Stimulated activated CD4-positive, alpha-beta T cell treated with anti-CD3 and anti-CD28 coated beads, Interleukin-15, amount 100 ng/mL, for 48 hours (primary cell): ENCODE measurements at regions not wholly inside any gene's neighbourhood (a gene's known extent, or its start where the extent isn't known, plus 50 kb on each side); places are given as distances from the start of the nearest gene placed in this dataset.
"Not testable (repeated sequence)": the region's sequence is repeated elsewhere in the genome, so short reads cannot be mapped to it uniquely, and the experiment has no call there.

Experiments
- DNase-seq, 2 donors: peaks; one replicate each; pipeline ENCODE4 v3.0.0-alpha.2; 2020; ENCODE audit warnings: low read depth in 2 of 2

- DNase-seq, result no peak
Measured at GRCh38 chr6:1445650-1446330, 56.4 kb downstream of the FOXF2 start.

- no peak for DNase-seq
Measured at GRCh38 chr6:1449896-1450295, 60.5 kb downstream of the FOXF2 start.

GRCh38 chr6:1453024-1453423 is 63.6 kb downstream of the FOXF2 start:
- no peak for DNase-seq

- DNase-seq, result not testable (repeated sequence)
Measured at GRCh38 chr6:1456816-1457215, 67.4 kb downstream of the FOXF2 start.

GRCh38 chr6:1461207-1461606 is 71.8 kb downstream of the FOXF2 start:
- no peak for DNase-seq

GRCh38 chr6:1461736-1462135 is 72.4 kb downstream of the FOXF2 start:
- no peak for DNase-seq

- no peak for DNase-seq
Measured at GRCh38 chr6:1463275-1463674, 73.9 kb downstream of the FOXF2 start.

GRCh38 chr6:1463751-1464426 is 74.5 kb downstream of the FOXF2 start:
- DNase-seq, result no peak

- no peak for DNase-seq
Measured at GRCh38 chr6:1464781-1465370, 75.5 kb downstream of the FOXF2 start.

- no peak for DNase-seq
Measured at GRCh38 chr6:1468126-1468525, 78.8 kb downstream of the FOXF2 start.

- no peak for DNase-seq
Measured at GRCh38 chr6:1470040-1470439, 80.7 kb downstream of the FOXF2 start.

GRCh38 chr6:1472643-1473042 is 83.3 kb downstream of the FOXF2 start:
- DNase-seq, result no peak

GRCh38 chr6:1473166-1473565 is 83.8 kb downstream of the FOXF2 start:
- no peak for DNase-seq

- no peak for DNase-seq
Measured at GRCh38 chr6:1473598-1473997, 84.2 kb downstream of the FOXF2 start.

- DNase-seq, result no peak
Measured at GRCh38 chr6:1474205-1474604, 84.8 kb downstream of the FOXF2 start.

GRCh38 chr6:1475174-1475573 is 85.8 kb downstream of the FOXF2 start:
- no peak for DNase-seq

GRCh38 chr6:1477432-1478090 is 88.2 kb downstream of the FOXF2 start:
- no peak for DNase-seq

- DNase-seq, result not testable (repeated sequence)
Measured at GRCh38 chr6:1478163-1478826, 88.9 kb downstream of the FOXF2 start.

GRCh38 chr6:1479095-1479494 is 89.7 kb downstream of the FOXF2 start:
- no peak for DNase-seq

- no peak for DNase-seq
Measured at GRCh38 chr6:1479601-1480221, 90.3 kb downstream of the FOXF2 start.

GRCh38 chr6:1481286-1481685 is 91.9 kb downstream of the FOXF2 start:
- no peak for DNase-seq
